DOHH2 (cell line): ENCODE measurements at regions not wholly inside any gene's neighbourhood (a gene's known extent, or its start where the extent isn't known, plus 50 kb on each side); places are given as distances from the start of the nearest gene placed in this dataset.
A peak's percentile ranks its signal among the peaks of the same experiment; 100 is the strongest.

ENCODE experiments used
- H3F3A ChIP-seq: fragments of 200-600 bp; sonication (generic), shearing (Covaris generic); 2 replicates; pipeline ENCODE4 v1.6.0; 2016; ENCODE audit warnings: antibody characterized with exemption, mild to moderate bottlenecking; ENCODE audit not compliant: control insufficient read depth, insufficient read depth
- H3K27ac ChIP-seq: fragments of 200-600 bp; sonication (generic); 2 replicates; pipeline ENCODE4 v1.5.1; 2014; ENCODE audit warnings: low read depth, mild to moderate bottlenecking, low read length, moderate library complexity
- H3K27me3 ChIP-seq: fragments of 200-600 bp; sonication (generic); 2 replicates; pipeline ENCODE4 v1.6.1; 2014; ENCODE audit warnings: mild to moderate bottlenecking, low read length, mixed read lengths; ENCODE audit not compliant: control insufficient read depth
- H3K36me3 ChIP-seq: fragments of 200-600 bp; sonication (generic); 2 replicates; pipeline ENCODE4 v1.6.1; 2014; ENCODE audit warnings: mild to moderate bottlenecking, low read length, moderate library complexity, mixed read lengths; ENCODE audit not compliant: control insufficient read depth
- H3K4me1 ChIP-seq: fragments of 200-600 bp; sonication (generic); 2 replicates; pipeline ENCODE4 v1.6.1; 2014; ENCODE audit warnings: mild to moderate bottlenecking, low read length, mixed read lengths; ENCODE audit not compliant: control insufficient read depth
- H3K4me2 ChIP-seq: fragments of 200-600 bp; sonication (generic); 2 replicates; pipeline ENCODE4 v1.6.0; 2014; ENCODE audit warnings: mild to moderate bottlenecking, low read length, moderate library complexity
- H3K4me3 ChIP-seq: fragments of 200-600 bp; sonication (generic); 2 replicates; pipeline ENCODE4 v1.5.1; 2014; ENCODE audit warnings: mild to moderate bottlenecking, low read length, mixed read lengths
- H3K79me2 ChIP-seq: fragments of 200-600 bp; sonication (generic); 2 replicates; pipeline ENCODE4 v1.6.1; 2014; ENCODE audit warnings: mild to moderate bottlenecking, low read length, mixed read lengths; ENCODE audit not compliant: control insufficient read depth
- H3K9me2 ChIP-seq: fragments of 200-600 bp; sonication (generic); replicated peaks from 2 replicates; pipeline ENCODE4 v1.6.1; 2014; ENCODE audit warnings: mild to moderate bottlenecking, low read length, mixed read lengths; ENCODE audit not compliant: control insufficient read depth
- H3K9me3 ChIP-seq: fragments of 200-600 bp; sonication (generic); 2 replicates; pipeline ENCODE4 v1.6.1; 2014; ENCODE audit warnings: antibody characterized with exemption, low read length, mixed read lengths; ENCODE audit not compliant: control insufficient read depth, insufficient read depth
- H4K20me1 ChIP-seq: fragments of 200-600 bp; sonication (generic); 2 replicates; pipeline ENCODE4 v1.6.0; 2014; ENCODE audit warnings: low read depth, mild to moderate bottlenecking, antibody characterized with exemption, low read length, moderate library complexity; ENCODE audit not compliant: control insufficient read depth, insufficient read depth
- CTCF ChIP-seq: fragments of 200-600 bp; sonication (generic); IDR thresholded peaks from one replicate; pipeline ENCODE4 v1.5.1; 2014; ENCODE audit warnings: antibody characterized with exemption, mild to moderate bottlenecking, low read depth, low read length; ENCODE audit not compliant: poor library complexity, severe bottlenecking
- EZH2phosphoT487 ChIP-seq: fragments of 200-600 bp; sonication (generic); IDR thresholded peaks from 2 replicates; pipeline ENCODE4 v1.6.1; 2017; ENCODE audit warnings: borderline replicate concordance, mild to moderate bottlenecking, antibody characterized with exemption, low read length, moderate library complexity, mixed read lengths

- Histone ChIP-seq H4K20me1 (no peaks in the 10 kb centered on the region), H3K4me2 (no peak overlapping the region), H3K27ac (no peak overlapping the region), H3K9me2 (no peaks in the 10 kb centered on the region), H3K36me3 (no peaks in the 10 kb centered on the region), H3K9me3 (no peaks in the 10 kb centered on the region), H3K4me3 (no peak overlapping the region), H3K27me3 (peaks cover 2% of the 10 kb centered on the region; the same call in 1 of the 2 replicates), H3F3A (no peaks in the 10 kb centered on the region), H3K4me1 (no peaks in the 10 kb centered on the region), H3K79me2 (no peaks in the 10 kb centered on the region)
- TF ChIP-seq EZH2phosphoT487 (no peak), CTCF (peak; percentile 37)
Measured at GRCh38 chr1:67489643-67490042, 59.4 kb upstream of the SERBP1 start.

GRCh38 chr1:67491280-67491679, 61.1 kb upstream of the SERBP1 start:
- Histone ChIP-seq H3K9me2 (no peaks in the 10 kb centered on the region), H3K27ac (no peak overlapping the region), H3K79me2 (no peaks in the 10 kb centered on the region), H3K4me3 (no peak overlapping the region), H3K4me2 (no peak overlapping the region), H3K27me3 (peaks cover 5% of the 10 kb centered on the region; the same call in 1 of the 2 replicates), H3K36me3 (no peaks in the 10 kb centered on the region), H4K20me1 (no peaks in the 10 kb centered on the region), H3K4me1 (no peaks in the 10 kb centered on the region), H3F3A (no peaks in the 10 kb centered on the region), H3K9me3 (no peaks in the 10 kb centered on the region)
- no peak for TF ChIP-seq CTCF
- TF ChIP-seq EZH2phosphoT487: no peak

- Histone ChIP-seq H3K9me2 (no peaks in the 10 kb centered on the region), H3K4me3 (no peak overlapping the region), H3K4me2 (no peak overlapping the region), H3K4me1 (no peaks in the 10 kb centered on the region), H3K27ac (no peak overlapping the region), H3K9me3 (no peaks in the 10 kb centered on the region), H3K79me2 (no peaks in the 10 kb centered on the region), H3K36me3 (no peaks in the 10 kb centered on the region), H3F3A (no peaks in the 10 kb centered on the region), H3K27me3 (peaks cover 5% of the 10 kb centered on the region; the same call in 1 of the 2 replicates), H4K20me1 (no peaks in the 10 kb centered on the region)
- TF ChIP-seq CTCF (no peak), EZH2phosphoT487 (no peak)
Measured at GRCh38 chr1:67493148-67493547, 62.9 kb upstream of the SERBP1 start.

- Histone ChIP-seq H3K4me2 (no peak overlapping the region), H3K36me3 (no peaks in the 10 kb centered on the region), H3K9me3 (no peaks in the 10 kb centered on the region), H3K79me2 (no peaks in the 10 kb centered on the region), H3K27ac (no peak overlapping the region), H3K4me1 (no peaks in the 10 kb centered on the region), H4K20me1 (no peaks in the 10 kb centered on the region), H3F3A (no peaks in the 10 kb centered on the region), H3K9me2 (no peaks in the 10 kb centered on the region), H3K4me3 (no peak overlapping the region), H3K27me3 (peaks cover 5% of the 10 kb centered on the region; the same call in 1 of the 2 replicates)
- TF ChIP-seq CTCF (no peak), EZH2phosphoT487 (no peak)
Measured at GRCh38 chr1:67495327-67495726, 65.1 kb upstream of the SERBP1 start.
